ENCODE measurements at regions not wholly inside any gene's neighbourhood (a gene's known extent, or its start where the extent isn't known, plus 50 kb on each side); places are given as distances from the start of the nearest gene placed in this dataset.
A peak's percentile ranks its signal among the peaks of the same experiment; 100 is the strongest.

- Histone ChIP-seq H3K9me3 (replicated peaks) (no peaks in the 10 kb centered on the region), H3K4me1 (peaks cover 2% of the 10 kb centered on the region; the same call in 1 of the 2 replicates), H3K27me3 (no peaks in the 10 kb centered on the region), H3K36me3 (no peaks in the 10 kb centered on the region), H3K4me3 (no peak overlapping the region), H3K27ac (no peak overlapping the region)
- DNase-seq: no peak
Measured at GRCh38 chr10:117924820-117925219, 121.9 kb downstream of the RAB11FIP2 start.

- Histone ChIP-seq H3K36me3 (no peaks in the 10 kb centered on the region), H3K27me3 (no peaks in the 10 kb centered on the region), H3K9me3 (replicated peaks) (no peaks in the 10 kb centered on the region), H3K4me1 (peaks cover 2% of the 10 kb centered on the region; the same call in 1 of the 2 replicates), H3K4me3 (no peak overlapping the region), H3K27ac (no peak overlapping the region)
- no peak for DNase-seq
Measured at GRCh38 chr10:117925369-117925768, 121.4 kb downstream of the RAB11FIP2 start.

GRCh38 chr10:117926491-117926890, 120.2 kb downstream of the RAB11FIP2 start:
- DNase-seq: no peak

GRCh38 chr10:117927332-117927731, 119.4 kb downstream of the RAB11FIP2 start:
- no peaks in the 10 kb centered on the region for H3K9me3 ChIP-seq (replicated peaks)
- H3K27ac ChIP-seq: no peak overlapping the region
- H3K4me1 ChIP-seq: peaks cover 2% of the 10 kb centered on the region; the same call in 1 of the 2 replicates
- DNase-seq: no peak
- no peaks in the 10 kb centered on the region for H3K36me3 ChIP-seq
- no peak overlapping the region for H3K4me3 ChIP-seq
- H3K27me3 ChIP-seq: no peaks in the 10 kb centered on the region

More at GRCh38 chr10:117926491-117926890, 120.2 kb downstream of the RAB11FIP2 start:
- no peaks in the 10 kb centered on the region for H3K36me3 ChIP-seq
- H3K4me3 ChIP-seq: no peak overlapping the region
- peaks cover 2% of the 10 kb centered on the region; the same call in 1 of the 2 replicates for H3K4me1 ChIP-seq
- H3K27ac ChIP-seq: no peak overlapping the region
- no peaks in the 10 kb centered on the region for H3K9me3 ChIP-seq (replicated peaks)
- H3K27me3 ChIP-seq: no peaks in the 10 kb centered on the region

- Histone ChIP-seq H3K36me3 (no peaks in the 10 kb centered on the region), H3K4me1 (peaks cover 2% of the 10 kb centered on the region; the same call in 1 of the 2 replicates), H3K27me3 (no peaks in the 10 kb centered on the region), H3K27ac (no peak overlapping the region), H3K4me3 (no peak overlapping the region), H3K9me3 (replicated peaks) (no peaks in the 10 kb centered on the region)
- DNase-seq: no peak
Measured at GRCh38 chr10:117927871-117928270, 118.9 kb downstream of the RAB11FIP2 start.

GRCh38 chr10:117928281-117928680, 118.5 kb downstream of the RAB11FIP2 start:
- H3K36me3 ChIP-seq: no peaks in the 10 kb centered on the region
- H3K27me3 ChIP-seq: no peaks in the 10 kb centered on the region
- no peak overlapping the region for H3K4me3 ChIP-seq
- no peak for DNase-seq
- H3K4me1 ChIP-seq: peaks cover 2% of the 10 kb centered on the region; the same call in 1 of the 2 replicates
- no peak overlapping the region for H3K27ac ChIP-seq
- H3K9me3 ChIP-seq (replicated peaks): no peaks in the 10 kb centered on the region

- H3K9me3 ChIP-seq (replicated peaks): no peaks in the 10 kb centered on the region
- H3K36me3 ChIP-seq: no peaks in the 10 kb centered on the region
- no peaks in the 10 kb centered on the region for H3K27me3 ChIP-seq
- H3K4me3 ChIP-seq: no peak overlapping the region
- DNase-seq: no peak
- peaks cover 2% of the 10 kb centered on the region; the same call in 1 of the 2 replicates for H3K4me1 ChIP-seq
- H3K27ac ChIP-seq: no peak overlapping the region
Measured at GRCh38 chr10:117928741-117929140, 118.0 kb downstream of the RAB11FIP2 start.

GRCh38 chr10:117929327-117930067, 117.2 kb downstream of the RAB11FIP2 start:
- Histone ChIP-seq H3K27me3 (no peaks in the 10 kb centered on the region), H3K4me3 (no peak overlapping the region), H3K4me1 (peaks cover 2% of the 10 kb centered on the region; the same call in 1 of the 2 replicates), H3K36me3 (no peaks in the 10 kb centered on the region), H3K9me3 (replicated peaks) (no peaks in the 10 kb centered on the region), H3K27ac (no peak overlapping the region)
- DNase-seq: peak; percentile 32 to 65

GRCh38 chr10:117931078-117931477, 115.7 kb downstream of the RAB11FIP2 start:
- no peaks in the 10 kb centered on the region for H3K36me3 ChIP-seq
- no peak for DNase-seq
- H3K27me3 ChIP-seq: no peaks in the 10 kb centered on the region
- no peak overlapping the region for H3K27ac ChIP-seq
- peaks cover 2% of the 10 kb centered on the region; the same call in 1 of the 2 replicates for H3K4me1 ChIP-seq
- H3K9me3 ChIP-seq (replicated peaks): no peaks in the 10 kb centered on the region
- H3K4me3 ChIP-seq: no peak overlapping the region

GRCh38 chr10:117933036-117933435, 113.7 kb downstream of the RAB11FIP2 start:
- H3K4me3 ChIP-seq: no peak overlapping the region
- H3K9me3 ChIP-seq (replicated peaks): no peaks in the 10 kb centered on the region
- no peaks in the 10 kb centered on the region for H3K27me3 ChIP-seq
- H3K36me3 ChIP-seq: no peaks in the 10 kb centered on the region
- no peak for DNase-seq
- no peak overlapping the region for H3K27ac ChIP-seq
- H3K4me1 ChIP-seq: peaks cover 2% of the 10 kb centered on the region; the same call in 1 of the 2 replicates

GRCh38 chr10:117934477-117934876, 112.3 kb downstream of the RAB11FIP2 start:
- H3K4me3 ChIP-seq: no peak overlapping the region
- no peaks in the 10 kb centered on the region for H3K36me3 ChIP-seq
- no peaks in the 10 kb centered on the region for H3K4me1 ChIP-seq
- no peak for DNase-seq
- no peaks in the 10 kb centered on the region for H3K27me3 ChIP-seq
- no peak overlapping the region for H3K27ac ChIP-seq
- no peaks in the 10 kb centered on the region for H3K9me3 ChIP-seq (replicated peaks)

GRCh38 chr10:117936141-117936540, 110.6 kb downstream of the RAB11FIP2 start:
- Histone ChIP-seq H3K9me3 (replicated peaks) (no peaks in the 10 kb centered on the region), H3K4me1 (no peaks in the 10 kb centered on the region), H3K27ac (no peak overlapping the region), H3K4me3 (peak overlapping the region; percentile 43), H3K27me3 (no peaks in the 10 kb centered on the region), H3K36me3 (no peaks in the 10 kb centered on the region)
- DNase-seq: peak; percentile 28 to 45

GRCh38 chr10:117936566-117936965, 110.2 kb downstream of the RAB11FIP2 start:
- Histone ChIP-seq H3K4me1 (no peaks in the 10 kb centered on the region), H3K27ac (no peak overlapping the region), H3K27me3 (no peaks in the 10 kb centered on the region), H3K36me3 (no peaks in the 10 kb centered on the region), H3K9me3 (replicated peaks) (no peaks in the 10 kb centered on the region), H3K4me3 (peak overlapping the region; percentile 43)
- DNase-seq: no peak

GRCh38 chr10:117936976-117937375, 109.8 kb downstream of the RAB11FIP2 start:
- Histone ChIP-seq H3K4me3 (no peak overlapping the region), H3K27me3 (no peaks in the 10 kb centered on the region), H3K27ac (no peak overlapping the region), H3K4me1 (no peaks in the 10 kb centered on the region), H3K36me3 (no peaks in the 10 kb centered on the region), H3K9me3 (replicated peaks) (no peaks in the 10 kb centered on the region)
- no peak for DNase-seq

GRCh38 chr10:117938104-117938503, 108.6 kb downstream of the RAB11FIP2 start:
- Histone ChIP-seq H3K27me3 (no peaks in the 10 kb centered on the region), H3K27ac (no peak overlapping the region), H3K4me3 (no peak overlapping the region), H3K4me1 (no peaks in the 10 kb centered on the region), H3K36me3 (no peaks in the 10 kb centered on the region), H3K9me3 (replicated peaks) (no peaks in the 10 kb centered on the region)
- no peak for DNase-seq

- no peaks in the 10 kb centered on the region for H3K36me3 ChIP-seq
- no peaks in the 10 kb centered on the region for H3K4me1 ChIP-seq
- no peak for DNase-seq
- H3K27ac ChIP-seq: no peak overlapping the region
- H3K9me3 ChIP-seq (replicated peaks): no peaks in the 10 kb centered on the region
- H3K27me3 ChIP-seq: no peaks in the 10 kb centered on the region
- no peak overlapping the region for H3K4me3 ChIP-seq
Measured at GRCh38 chr10:117942226-117942625, 104.5 kb downstream of the RAB11FIP2 start.
